B cell (primary cell): ENCODE measurements at regions not wholly inside any gene's neighbourhood (a gene's known extent, or its start where the extent isn't known, plus 50 kb on each side); places are given as distances from the start of the nearest gene placed in this dataset.

Experiments
- ATAC-seq: fragments of 200-7000 bp; cut with Tn5 transposase; one replicate; pipeline ENCODE4 v1.10.0; 2021; ENCODE audit warnings: low read depth, mild to moderate bottlenecking, moderate number of reproducible peaks, moderate library complexity
- CTCF ChIA-PET: fragments of 350-600 bp; sonication (Branson Sonifier 250); formaldehyde crosslinking; loops from one replicate; lab custom pipeline; 2021; ENCODE audit warnings: antibody characterized with exemption, inconsistent platforms; lab: Charles Lee
- POLR2A ChIA-PET: fragments of 350-600 bp; sonication (Branson Sonifier 250); formaldehyde crosslinking; loops from one replicate; lab custom pipeline; 2021; ENCODE audit warnings: antibody characterized with exemption; lab: Charles Lee
- DNase-seq: peaks from one replicate; pipeline ENCODE4 v3.0.0; 2013
- H2AFZ ChIP-seq: 2 replicates; pipeline ENCODE4 v1.6.1; 2012; ENCODE audit warnings: mild to moderate bottlenecking, low read depth, low read length; ENCODE audit not compliant: insufficient read depth, poor library complexity, severe bottlenecking
- H3K27ac ChIP-seq, 2 donors: 1 replicate in 1 of 2; 2 replicates in 1 of 2; pipeline ENCODE4 v1.5.1; 2012 to 2013; ENCODE audit warnings: low read length in 2 of 2, mild to moderate bottlenecking in 2 of 2, moderate library complexity in 1 of 2
- H3K27me3 ChIP-seq, 4 experiments: fragments of 200-600 bp in 1 of 4; sonication (generic) in 1 of 4; replicated peaks in 1 of 4; 1 replicate in 2 of 4; 2 replicates in 2 of 4; pipeline versions ENCODE4 v1.6.1 to v1.7.0; 2013 to 2016; ENCODE audit warnings: low read length in 3 of 4, mild to moderate bottlenecking in 2 of 4, mixed read lengths in 1 of 4, moderate library complexity in 1 of 4; ENCODE audit not compliant: insufficient read depth in 4 of 4, control insufficient read depth in 3 of 4; ENCODE audit errors: control extremely low read depth in 1 of 4
- H3K36me3 ChIP-seq, 2 experiments: replicated peaks in 1 of 2; 1 replicate in 1 of 2; 2 replicates in 1 of 2; pipeline versions ENCODE4 v1.6.1 to v1.7.1; 2013; ENCODE audit warnings: low read length in 1 of 2; ENCODE audit not compliant: insufficient read depth in 2 of 2, control insufficient read depth in 1 of 2; ENCODE audit errors: control extremely low read depth in 1 of 2, extremely low read depth in 1 of 2
- H3K4me1 ChIP-seq, 2 donors: fragments of 200-600 bp in 1 of 2; sonication (generic) in 1 of 2; 1 replicate in 1 of 2; 2 replicates in 1 of 2; pipeline versions ENCODE4 v1.5.1 to v1.6.1; 2013 to 2017; ENCODE audit warnings: low read length in 2 of 2; ENCODE audit not compliant: control insufficient read depth in 2 of 2, insufficient read depth in 2 of 2
- H3K4me2 ChIP-seq: replicated peaks from 2 replicates; pipeline ENCODE3; 2012; ENCODE audit warnings: mild to moderate bottlenecking, low read depth, low read length; ENCODE audit not compliant: poor library complexity, severe bottlenecking
- H3K4me3 ChIP-seq, 5 experiments: fragments of 200-600 bp in 1 of 5; sonication (generic) in 1 of 5; 1 replicate in 3 of 5; 2 replicates in 2 of 5; pipeline versions ENCODE4 v1.5.1 to v1.7.0; 2011 to 2016; ENCODE audit warnings: low read length in 4 of 5, mild to moderate bottlenecking in 4 of 5, low read depth in 2 of 5, control low read depth in 1 of 5, moderate library complexity in 1 of 5; ENCODE audit not compliant: insufficient read depth in 1 of 5; ENCODE audit errors: control extremely low read depth in 1 of 5, extremely low read depth in 1 of 5
- H3K79me2 ChIP-seq: fragments of 200-600 bp; sonication (generic); one replicate; pipeline ENCODE4 v1.6.0; 2016; ENCODE audit warnings: low read length; ENCODE audit not compliant: control insufficient read depth, insufficient read depth
- H3K9ac ChIP-seq: fragments of 200-600 bp; sonication (generic); 2 replicates; pipeline ENCODE4 v1.6.1; 2017; ENCODE audit warnings: mild to moderate bottlenecking, low read length, moderate library complexity
- H3K9me3 ChIP-seq, 3 donors: one replicate each; pipeline versions ENCODE4 v1.6.1 to v1.7.1; 2013; ENCODE audit warnings: low read length in 2 of 3; ENCODE audit not compliant: control insufficient read depth in 2 of 3, insufficient read depth in 1 of 3; ENCODE audit errors: control extremely low read depth in 1 of 3
- H4K20me1 ChIP-seq: 2 replicates; pipeline ENCODE4 v1.6.0; 2012; ENCODE audit warnings: mild to moderate bottlenecking, low read length; ENCODE audit not compliant: insufficient read depth, control insufficient read depth, poor library complexity, severe bottlenecking
- H3K27ac Mint-ChIP-seq: one replicate; pipeline ENCODE4 v1.8.0; 2021; ENCODE audit warnings: mixed read lengths
- H3K27me3 Mint-ChIP-seq: one replicate; pipeline ENCODE4 v1.8.0; 2021; ENCODE audit warnings: mixed read lengths
- H3K4me1 Mint-ChIP-seq: one replicate; pipeline ENCODE4 v1.8.0; 2021; ENCODE audit warnings: mixed read lengths
- H3K4me3 Mint-ChIP-seq: one replicate; pipeline ENCODE4 v1.8.0; 2021; ENCODE audit warnings: mixed read lengths
- H3K9me3 Mint-ChIP-seq: one replicate; pipeline ENCODE4 v1.8.0; 2022; ENCODE audit warnings: mixed read lengths; ENCODE audit not compliant: insufficient read depth
- CTCF ChIP-seq: fragments of 200-600 bp; IDR thresholded peaks from one replicate; pipeline ENCODE4 v1.8.0; 2022; ENCODE audit warnings: antibody characterized with exemption, mild to moderate bottlenecking
- EZH2 ChIP-seq: IDR thresholded peaks from 2 replicates; pipeline ENCODE4 v1.6.1; 2012; ENCODE audit warnings: borderline replicate concordance, low read depth, mild to moderate bottlenecking, moderate library complexity, low read length; ENCODE audit not compliant: insufficient read depth, poor library complexity, severe bottlenecking
- WGBS: methylation state at CpG from one replicate; pipeline ENCODE4 v1.1.5; 2013; ENCODE audit warnings: missing lambda C conversion rate; ENCODE audit not compliant: insufficient coverage; 5-methylcytosine and 5-hydroxymethylcytosine counted together
- intact Hi-C: fragments of 100-400 bp; cut with micrococcal nuclease; formaldehyde crosslinking; loops from one replicate; pipeline ENCODE4 v1.10.0; 2022

- Mint-ChIP-seq H3K4me3 (no peak overlapping the region), H3K27ac (no peak overlapping the region), H3K27me3 (no peaks in the 10 kb centered on the region), H3K9me3 (no peaks in the 10 kb centered on the region), H3K4me1 (no peaks in the 10 kb centered on the region)
- ChIA-PET CTCF (no interaction called here), POLR2A (no interaction called here)
- no peaks in the 10 kb centered on the region for H3K36me3 ChIP-seq
- no peak overlapping the region for H2AFZ ChIP-seq
- no peak overlapping the region for H3K9ac ChIP-seq
- H3K27ac ChIP-seq, result no peak overlapping the region
- peaks cover 0 to 3% (median 0%) of the 10 kb centered on the region in 3 donors for H3K9me3 ChIP-seq
- no peaks in the 10 kb centered on the region for H3K27me3 ChIP-seq
- DNase-seq (no peak), ATAC-seq (no peak)
- no peak overlapping the region for H3K4me3 ChIP-seq
- no peaks in the 10 kb centered on the region for H3K4me1 ChIP-seq
- TF ChIP-seq CTCF (no peak), EZH2 (no peak)
- intact Hi-C loops, result no loop called here
- H4K20me1 ChIP-seq, result no peaks in the 10 kb centered on the region
- no peak overlapping the region for H3K4me2 ChIP-seq
- H3K79me2 ChIP-seq, result no peaks in the 10 kb centered on the region
These were observed 60.2 kb downstream of the CHRM3 start for GRCh38 chr1:239446611-239447010.

DNA sequence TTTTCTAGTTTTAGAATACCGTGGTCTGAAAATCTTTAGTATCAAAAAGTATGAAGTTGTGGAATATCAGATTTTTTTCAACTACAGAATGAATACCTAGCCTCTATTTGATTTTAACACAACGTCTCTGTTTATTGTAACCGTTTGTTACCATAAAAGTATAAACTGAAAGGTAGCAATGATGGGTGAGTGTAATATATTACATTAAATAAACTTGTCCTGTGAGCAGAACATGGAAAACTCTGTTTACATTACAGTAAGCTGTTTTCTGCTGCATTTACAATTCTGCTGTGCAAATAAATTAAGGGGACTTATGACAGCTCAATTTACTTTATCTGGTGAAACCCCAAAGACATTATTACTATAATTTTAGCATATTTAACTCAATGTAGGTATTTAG is 62.5 kb downstream of the CHRM3 start:
- TF ChIP-seq EZH2 (no peak), CTCF (no peak)
- ATAC-seq (no peak), DNase-seq (no peak)
- Histone ChIP-seq H2AFZ (no peak overlapping the region), H3K79me2 (no peaks in the 10 kb centered on the region), H3K36me3 (no peaks in the 10 kb centered on the region), H3K4me1 (no peaks in the 10 kb centered on the region), H4K20me1 (no peaks in the 10 kb centered on the region), H3K27ac (no peak overlapping the region), H3K9me3 (peaks cover 0 to 3% (median 0%) of the 10 kb centered on the region in 3 donors), H3K27me3 (no peaks in the 10 kb centered on the region), H3K9ac (no peak overlapping the region), H3K4me2 (no peak overlapping the region), H3K4me3 (no peak overlapping the region)
- Mint-ChIP-seq H3K4me1 (no peaks in the 10 kb centered on the region), H3K27me3 (no peaks in the 10 kb centered on the region), H3K4me3 (no peak overlapping the region), H3K27ac (no peak overlapping the region), H3K9me3 (no peaks in the 10 kb centered on the region)
- CTCF ChIA-PET, result no interaction called here
- no CpG with 5 or more reads among the region's 3 CpGs for WGBS
- intact Hi-C loops, result no loop called here
- POLR2A ChIA-PET, result no interaction called here
